ENCODE measurements at regions not wholly inside any gene's neighbourhood (a gene's known extent, or its start where the extent isn't known, plus 50 kb on each side); places are given as distances from the start of the nearest gene placed in this dataset.

GRCh38 chr17:73997059-73997458 is 206.4 kb upstream of the RPL38 start (continued):
- no peak for TF ChIP-seq HNF1B (CRISPR knock-in tag; IDR thresholded peaks at IDR 0.05)
- no peak for TF ChIP-seq ZBTB49 (CRISPR knock-in tag; IDR thresholded peaks at IDR 0.05; ENCODE audit: borderline replicate concordance)

GRCh38 chr17:73998249-73998648 is 205.2 kb upstream of the RPL38 start:
- no peak for TF ChIP-seq ZNF577 (CRISPR knock-in tag; IDR thresholded peaks at IDR 0.05; ENCODE audit: borderline replicate concordance, low read depth)
- no peak for TF ChIP-seq RFX3 (CRISPR knock-in tag; IDR thresholded peaks at IDR 0.05)
- TF ChIP-seq ATAD3A (CRISPR knock-in tag; IDR thresholded peaks at IDR 0.05), result no peak
- ATAC-seq (no peak), DNase-seq (ENCODE audit: low spot score) (no peak), FAIRE-seq (no peak)
- Histone ChIP-seq H3K9me3 (ENCODE audit: low read length) (no peaks in the 10 kb centered on the region), H3K36me3 (replicated peaks in 1 of 2; ENCODE audit: control insufficient read depth in 1 of 2, insufficient read depth in 2 of 2, low read length in 2 of 2) (no peaks in the 10 kb centered on the region), H4K20me1 (ENCODE audit: insufficient read depth, low read length) (no peaks in the 10 kb centered on the region), H3K79me2 (ENCODE audit: insufficient read depth, low read length) (no peaks in the 10 kb centered on the region), H3K4me1 (ENCODE audit: insufficient read depth, low read length) (no peaks in the 10 kb centered on the region), H3K27me3 (ENCODE audit: control insufficient read depth in 1 of 2, insufficient read depth in 2 of 2, low read length in 2 of 2) (peaks cover 0 to 10% of the 10 kb centered on the region in 2 experiments; a peak in 1 of 5 replicates), H3K9ac (ENCODE audit: insufficient read depth, low read depth, low read length) (no peak overlapping the region), H2AFZ (ENCODE audit: low read length) (no peak overlapping the region), H3K4me2 (ENCODE audit: low read depth, low read length) (no peak overlapping the region), H3K4me3 (replicated peaks in 1 of 3; ENCODE audit: insufficient read depth in 1 of 3, low read depth in 2 of 3, low read length in 3 of 3) (no peak overlapping the region), H3K27ac (ENCODE audit: extremely low read length, insufficient read depth, low read length) (no peak overlapping the region)
- BruUV-seq (replicated peaks), result no TSS peak
- intact Hi-C loops (cut with micrococcal nuclease; ENCODE audit: unreplicated experiment) (no loop called here), in situ Hi-C loops (cut with HindIII; ENCODE audit: extremely low pct_ligation_motif_present, low pct_unique_long_range_greater_than_20kb) (no loop called here)
- POLR2A ChIA-PET, result no interaction called here
- CTCF ChIA-PET (ENCODE audit: low intra/inter-chr PET ratio, low total read pairs), result interaction anchor here (1.1 to 1.5 kb wide), 3 partner anchors 201 to 569 kb away, joined by 3 to 8 read pairs (median 3); no protein-coding TSS in a partner anchor
- 3% methylated on average over 4 of the region's 4 CpGs for WGBS (ENCODE audit: low lambda C conversion rate)

Data from HepG2 (cell line).